Stimulated activated CD4-positive, alpha-beta T cell treated with anti-CD3 and anti-CD28 coated beads, Interleukin-12 subunit alpha, Interleukin-12 subunit beta, amount 100 ng/mL, for 4 hours (primary cell): ENCODE measurements at regions not wholly inside any gene's neighbourhood (a gene's known extent, or its start where the extent isn't known, plus 50 kb on each side); places are given as distances from the start of the nearest gene placed in this dataset.

Experiments used
- DNase-seq: peaks from one replicate; pipeline ENCODE4 v3.0.0-alpha.2; 2020

GRCh38 chr17:72212041-72212440 lies 91.2 kb downstream of the SOX9 start:
- DNase-seq: no peak

GRCh38 chr17:72215490-72215889 lies 94.7 kb downstream of the SOX9 start:
- DNase-seq: no peak

GRCh38 chr17:72215928-72216327 lies 95.1 kb downstream of the SOX9 start:
- no peak for DNase-seq

- DNase-seq: no peak
These were observed 98.5 kb downstream of the SOX9 start for GRCh38 chr17:72219137-72219823.

- DNase-seq: no peak
These were observed 99.1 kb downstream of the SOX9 start for GRCh38 chr17:72219824-72220493.

GRCh38 chr17:72222661-72223380 lies 102.0 kb downstream of the SOX9 start:
- no peak for DNase-seq

GRCh38 chr17:72223866-72224291 lies 103.1 kb downstream of the SOX9 start:
- DNase-seq: no peak

GRCh38 chr17:72226322-72226721 lies 105.5 kb downstream of the SOX9 start:
- DNase-seq: no peak

- DNase-seq: no peak
These were observed 113.2 kb downstream of the SOX9 start for GRCh38 chr17:72233986-72234385.

GRCh38 chr17:72234985-72235384 lies 114.2 kb downstream of the SOX9 start:
- no peak for DNase-seq

GRCh38 chr17:72236980-72237633 lies 116.3 kb downstream of the SOX9 start:
- no peak for DNase-seq

- no peak for DNase-seq
These were observed 117.4 kb downstream of the SOX9 start for GRCh38 chr17:72238157-72238673.

- DNase-seq: no peak
These were observed 118.7 kb downstream of the SOX9 start for GRCh38 chr17:72239548-72239947.

GRCh38 chr17:72240333-72240732 lies 119.5 kb downstream of the SOX9 start:
- DNase-seq: no peak

- DNase-seq: no peak
These were observed 123.7 kb downstream of the SOX9 start for GRCh38 chr17:72244494-72244893.

GRCh38 chr17:72244956-72245355 lies 124.1 kb downstream of the SOX9 start:
- DNase-seq: no peak

- no peak for DNase-seq
These were observed 128.6 kb downstream of the SOX9 start for GRCh38 chr17:72249441-72249840.

- DNase-seq: no peak
These were observed 129.4 kb downstream of the SOX9 start for GRCh38 chr17:72250206-72250605.

GRCh38 chr17:72253597-72253996 lies 132.8 kb downstream of the SOX9 start:
- DNase-seq: no peak

- no peak for DNase-seq
These were observed 134.1 kb downstream of the SOX9 start for GRCh38 chr17:72254808-72255449.

- no peak for DNase-seq
These were observed 134.7 kb downstream of the SOX9 start for GRCh38 chr17:72255481-72255880.

GRCh38 chr17:72258711-72259110 lies 137.9 kb downstream of the SOX9 start:
- DNase-seq: no peak

- DNase-seq: no peak
These were observed 139.1 kb downstream of the SOX9 start for GRCh38 chr17:72259922-72260321.
